HG03469 (cell line): ENCODE measurements at regions not wholly inside any gene's neighbourhood (a gene's known extent, or its start where the extent isn't known, plus 50 kb on each side); places are given as distances from the start of the nearest gene placed in this dataset.
"Not testable (repeated sequence)": the region's sequence is repeated elsewhere in the genome, so short reads cannot be mapped to it uniquely, and the experiment has no call there.

Experiments used
- ATAC-seq: cut with Tn5 transposase; IDR thresholded peaks from one replicate; pipeline ENCODE4 v1.9.1; 2021; ENCODE audit warnings: mild to moderate bottlenecking, moderate library complexity, moderate number of reproducible peaks; ENCODE audit not compliant: unreplicated experiment

DNA sequence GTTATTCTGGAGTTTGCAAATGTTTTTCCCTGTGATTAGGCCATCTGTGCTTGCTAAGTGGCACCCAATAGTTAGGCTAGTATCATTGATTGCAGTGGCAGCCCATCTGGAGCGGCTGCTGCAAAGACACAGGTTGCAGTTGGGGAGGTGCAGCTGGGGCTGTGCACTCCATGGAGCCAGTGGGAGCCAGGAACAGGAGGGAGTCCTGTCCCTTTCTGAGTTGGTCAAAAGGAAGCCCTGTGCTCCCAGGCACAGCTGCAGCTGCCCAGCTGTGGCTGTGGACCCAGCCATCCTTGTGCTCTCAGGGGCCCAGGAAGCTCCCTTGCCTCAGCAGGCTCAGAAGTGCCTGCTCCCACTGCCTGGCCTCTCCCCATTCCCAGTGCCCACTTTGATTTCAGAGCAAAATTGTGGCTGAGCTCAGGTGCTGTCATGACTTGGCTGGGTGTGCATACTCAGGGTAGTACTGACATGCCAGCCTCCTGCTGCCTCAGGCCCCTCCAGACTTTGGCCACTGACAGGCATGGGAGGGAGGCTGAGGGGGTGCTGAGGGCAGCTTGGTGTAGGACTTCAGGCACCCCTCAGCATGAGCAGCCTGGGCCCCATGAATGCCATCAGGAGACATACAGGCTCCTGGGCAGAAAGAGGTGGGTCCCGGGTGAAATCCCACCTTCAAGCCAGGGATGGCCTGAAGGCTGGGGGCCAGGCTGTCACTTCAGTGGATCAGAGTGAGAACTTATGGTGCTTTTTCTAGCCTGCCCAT, 270.6 kb downstream of the PCDH20 start:
- no peak for ATAC-seq

DNA sequence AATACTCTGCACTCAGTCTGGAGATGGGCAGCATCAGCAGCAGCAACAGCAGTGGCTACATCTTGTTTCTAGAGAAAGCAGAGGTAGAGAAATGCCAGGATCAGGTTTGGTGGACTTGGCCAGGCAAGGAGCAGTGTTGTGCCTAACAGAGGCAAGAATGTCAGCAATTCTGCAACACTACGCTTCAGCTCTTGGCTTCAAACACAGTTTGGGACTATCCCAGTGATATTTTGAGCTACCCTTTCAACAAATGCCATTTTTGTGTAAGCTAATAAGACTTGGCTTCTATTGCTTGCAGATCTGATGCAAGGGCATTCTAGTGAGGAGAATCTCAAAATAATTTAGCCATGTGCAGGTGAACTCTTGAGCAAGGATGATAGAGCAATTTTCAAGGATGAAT, 271.3 kb downstream of the PCDH20 start:
- no peak for ATAC-seq

DNA sequence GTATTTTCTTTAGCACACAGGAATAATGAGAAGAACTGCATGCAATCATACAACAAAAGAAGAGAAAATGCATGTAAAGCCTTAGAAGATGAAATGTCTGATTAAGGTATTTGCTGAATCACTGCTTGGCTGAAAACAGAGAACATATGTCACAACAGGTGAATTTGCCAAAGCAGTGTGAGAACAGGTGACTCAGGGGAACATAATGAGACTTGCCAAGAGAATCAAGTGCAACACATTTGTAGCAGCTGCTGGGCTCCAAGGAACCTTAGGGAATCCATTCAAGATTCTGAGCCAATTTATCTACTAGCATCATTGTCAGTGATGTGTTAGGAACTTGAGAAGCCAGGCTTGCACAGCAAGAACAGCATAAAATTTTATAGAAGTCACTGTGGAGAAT, 273.1 kb downstream of the PCDH20 start:
- no peak for ATAC-seq

DNA sequence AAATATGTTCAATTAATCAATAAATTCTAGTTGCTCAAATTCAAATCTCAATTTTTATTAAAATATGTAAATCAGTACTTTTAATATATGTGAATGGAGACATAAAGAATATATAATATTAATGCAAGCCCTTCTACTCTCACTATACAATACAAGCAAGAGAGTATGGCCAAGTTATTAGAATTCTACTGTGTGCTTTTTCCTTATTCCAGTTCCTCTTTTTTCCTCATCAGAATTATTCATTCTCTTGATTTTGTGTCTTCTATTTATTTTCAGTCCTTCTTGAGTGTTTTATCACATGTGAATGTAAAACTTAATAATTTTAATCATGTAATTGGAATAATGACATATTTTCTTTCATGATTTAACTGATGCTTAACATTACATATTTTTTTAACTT, 276.8 kb downstream of the PCDH20 start:
- no peak for ATAC-seq

DNA sequence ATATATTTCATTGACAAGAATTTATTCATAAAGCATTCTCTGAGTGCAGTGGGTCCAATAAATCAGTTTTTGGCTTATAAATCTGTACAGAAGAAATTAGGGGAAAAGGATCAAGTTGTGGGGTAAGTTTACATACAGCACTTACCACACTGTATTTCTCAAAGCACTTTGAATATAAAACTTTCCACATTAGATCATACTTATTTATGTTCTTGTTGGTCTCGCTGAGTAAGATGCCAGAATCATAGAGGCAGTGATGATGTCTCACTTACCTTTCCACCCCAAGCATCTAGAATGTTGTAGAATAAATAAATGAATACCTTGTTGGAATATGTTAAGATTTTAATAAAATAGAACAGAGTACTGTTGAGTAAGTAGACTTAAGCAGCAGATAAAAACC, 279.1 kb downstream of the PCDH20 start:
- ATAC-seq = no peak

DNA sequence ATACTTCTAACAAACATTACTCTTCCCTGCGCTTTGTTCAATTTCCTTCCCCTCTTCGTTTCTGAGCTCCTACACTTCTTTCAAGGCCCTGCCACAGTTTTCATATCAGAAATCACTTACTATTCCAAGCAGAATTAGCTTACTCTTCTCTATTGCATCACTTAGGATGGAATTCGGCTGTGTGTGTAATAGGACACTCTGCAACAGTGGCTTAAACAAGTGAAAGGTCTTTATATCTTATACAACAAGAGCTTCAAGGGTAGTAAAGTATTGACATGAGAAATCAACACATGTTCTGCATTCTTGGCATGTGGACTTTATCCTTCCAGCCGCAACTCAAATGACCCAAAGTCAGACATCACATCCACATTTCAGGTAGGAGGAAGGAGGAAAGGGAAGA, 279.6 kb downstream of the PCDH20 start:
- no peak for ATAC-seq

DNA sequence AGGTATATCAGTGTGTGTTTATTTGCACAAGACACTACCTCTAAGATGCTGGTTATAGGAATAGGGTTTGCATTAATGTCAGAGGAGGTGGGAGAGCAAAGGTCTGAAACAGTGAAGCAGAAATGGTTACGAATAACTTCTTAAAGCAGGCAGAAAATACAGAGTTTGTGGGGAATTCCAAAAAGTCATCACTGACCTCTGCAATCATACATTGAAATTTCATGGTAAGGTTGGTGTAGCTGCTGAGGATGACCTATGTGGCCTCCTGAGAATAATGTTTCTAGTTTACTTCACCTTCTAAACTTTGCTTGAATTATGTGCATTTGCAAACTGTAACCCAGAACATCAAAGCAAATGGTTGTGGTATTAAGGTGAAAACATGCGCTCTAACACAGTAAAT, 280.1 kb downstream of the PCDH20 start:
- ATAC-seq = no peak

DNA sequence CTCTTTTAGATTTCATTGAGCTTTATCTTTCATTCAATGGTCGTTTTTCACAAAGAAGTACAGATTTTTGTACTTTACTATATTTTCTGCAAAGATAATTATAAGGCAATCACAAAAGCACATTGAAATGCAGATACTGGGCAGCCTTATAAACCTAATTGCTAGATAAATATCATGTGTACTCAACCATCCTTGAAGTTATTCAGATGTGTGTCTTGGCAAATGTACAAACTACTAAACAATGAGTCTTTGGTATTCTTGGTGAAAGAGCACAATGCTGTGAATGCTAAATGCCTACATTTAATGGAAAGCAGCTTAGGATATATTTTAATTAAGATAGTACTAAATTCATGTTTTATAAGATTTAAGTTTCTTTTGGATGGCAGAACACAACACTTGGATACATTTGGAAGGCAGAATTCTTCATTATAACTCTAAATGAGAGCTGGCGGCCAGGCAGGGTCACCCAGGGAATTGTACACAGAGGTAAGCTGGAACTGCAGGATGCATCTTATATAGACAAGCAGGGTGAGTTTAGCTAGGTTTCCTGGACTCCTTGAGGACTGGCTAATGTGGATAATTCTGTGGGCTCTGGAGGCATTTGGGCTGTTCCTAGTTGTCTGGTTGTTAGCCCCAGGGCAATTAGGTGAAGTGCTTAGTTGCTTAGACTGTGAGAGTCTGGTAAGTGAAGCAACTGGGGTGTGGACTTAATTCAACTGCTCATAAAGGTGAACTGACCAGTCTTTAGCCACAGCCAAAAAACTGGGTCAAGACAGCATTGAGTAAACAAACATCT, 286.6 kb downstream of the PCDH20 start:
- no peak for ATAC-seq

DNA sequence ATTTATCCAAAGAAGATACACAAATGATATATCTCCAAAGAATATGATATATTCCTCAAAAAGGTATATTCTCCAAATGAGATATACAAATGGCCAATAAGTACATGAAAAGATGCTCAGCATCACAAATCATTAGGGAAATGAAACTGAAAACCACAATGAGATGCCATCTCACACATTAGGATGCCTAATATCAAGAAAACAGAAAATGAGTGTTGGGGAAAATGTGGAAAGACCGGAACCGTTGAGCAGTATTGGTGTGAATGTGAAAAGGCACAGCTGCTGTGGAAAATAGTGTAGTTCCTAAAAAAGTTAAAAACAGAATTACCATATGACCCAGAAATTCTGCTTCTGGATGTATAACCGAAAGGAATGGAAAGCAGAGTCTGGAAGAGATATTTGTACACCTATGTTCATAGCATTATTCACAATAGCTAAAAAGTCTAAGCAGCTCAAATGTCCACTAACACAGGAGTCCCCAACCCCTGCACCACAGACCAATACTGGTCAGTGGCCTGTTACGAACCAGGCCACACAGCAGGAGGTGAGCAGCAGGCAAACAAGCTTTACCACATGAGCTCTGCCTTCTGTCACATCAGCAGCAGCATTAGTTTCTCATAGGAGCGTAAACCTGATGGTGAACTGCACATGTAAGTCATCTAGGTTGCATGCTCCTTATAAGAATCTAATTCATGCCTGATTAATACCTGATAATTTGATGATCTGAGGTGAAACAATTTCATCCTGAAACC, 291.9 kb downstream of the PCDH20 start:
- no peak for ATAC-seq

DNA sequence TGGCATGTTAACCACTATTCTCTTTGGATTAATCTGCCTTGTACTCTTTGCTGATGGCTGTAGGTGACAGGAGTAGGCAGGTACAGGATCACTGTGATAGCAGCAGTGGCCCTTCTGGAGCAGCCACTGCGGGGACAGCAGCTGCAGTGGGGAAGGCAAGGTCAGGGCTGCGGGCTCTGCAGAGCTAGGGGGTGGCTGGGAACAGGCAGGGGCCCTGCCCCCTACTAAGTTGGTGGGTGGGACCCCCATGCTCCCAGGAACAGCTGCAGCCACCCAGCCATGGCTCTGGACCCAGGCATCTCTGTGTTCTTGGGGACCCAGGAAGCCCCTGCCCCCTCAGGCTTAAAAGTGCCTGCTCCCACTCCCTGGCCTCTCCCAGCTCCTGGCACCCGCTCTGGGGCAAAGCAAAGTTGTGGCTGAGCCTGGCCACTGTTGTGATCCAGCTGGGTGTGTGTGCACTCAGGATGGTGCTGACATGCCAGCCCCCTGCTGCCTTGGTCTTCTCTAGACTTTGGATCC, 302.4 kb downstream of the PCDH20 start:
- ATAC-seq = no peak

DNA sequence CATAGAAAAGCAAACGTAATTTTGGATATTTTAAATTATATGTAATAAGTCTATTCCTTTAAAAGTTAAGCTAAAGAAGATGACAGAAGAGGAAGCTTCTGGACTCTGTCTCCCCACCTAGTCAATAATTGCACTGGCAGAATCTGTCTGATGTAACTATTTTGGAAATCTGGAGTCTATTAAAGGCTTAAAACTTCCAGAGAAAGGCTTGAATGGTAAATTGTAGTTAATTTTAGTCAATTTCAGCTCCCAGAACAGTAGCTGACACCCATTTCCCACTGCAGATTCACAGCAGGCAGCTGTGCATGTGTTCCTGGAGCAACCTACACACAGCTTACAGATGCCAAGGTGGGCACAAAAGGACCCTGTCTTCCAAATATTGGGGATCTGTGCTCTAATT, 304.1 kb downstream of the PCDH20 start:
- ATAC-seq = no peak

DNA sequence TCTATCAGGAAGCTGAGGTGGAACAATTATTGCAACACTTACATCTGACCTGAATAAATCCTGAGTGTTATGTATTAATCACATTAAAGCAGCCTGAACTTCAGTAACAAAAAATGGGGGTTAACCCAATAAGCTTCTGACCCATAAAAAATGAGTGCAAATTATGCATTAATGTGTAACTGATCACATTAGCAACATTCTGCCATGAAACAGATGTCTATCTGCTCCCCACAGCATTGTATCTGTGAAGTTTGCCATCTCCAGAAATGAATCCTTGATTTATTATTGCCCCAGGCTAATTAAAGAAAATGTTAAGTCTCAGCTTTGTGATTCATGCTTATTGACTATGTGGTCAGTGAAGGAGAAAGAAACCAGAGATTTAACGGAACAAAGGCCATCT, 304.9 kb downstream of the PCDH20 start:
- ATAC-seq = no peak

DNA sequence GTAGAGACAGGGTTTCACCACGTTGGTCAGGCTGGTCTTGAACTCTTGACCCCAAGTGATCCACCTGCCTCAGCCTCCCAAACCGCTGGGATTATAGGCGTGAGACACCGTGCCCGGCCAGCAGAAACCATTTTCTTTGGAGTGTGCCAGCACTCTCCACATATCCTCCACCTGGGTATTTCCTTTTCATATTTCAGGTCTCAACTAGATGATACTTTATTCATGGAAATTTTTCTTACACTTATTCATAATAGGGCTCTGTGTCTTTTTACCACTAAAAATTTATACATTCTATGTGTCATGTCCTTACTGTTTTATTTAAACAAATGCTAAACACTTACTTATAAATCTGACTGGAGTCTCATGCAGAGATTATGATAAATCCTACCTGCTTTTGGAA, 305.9 kb downstream of the PCDH20 start:
- ATAC-seq = no peak

DNA sequence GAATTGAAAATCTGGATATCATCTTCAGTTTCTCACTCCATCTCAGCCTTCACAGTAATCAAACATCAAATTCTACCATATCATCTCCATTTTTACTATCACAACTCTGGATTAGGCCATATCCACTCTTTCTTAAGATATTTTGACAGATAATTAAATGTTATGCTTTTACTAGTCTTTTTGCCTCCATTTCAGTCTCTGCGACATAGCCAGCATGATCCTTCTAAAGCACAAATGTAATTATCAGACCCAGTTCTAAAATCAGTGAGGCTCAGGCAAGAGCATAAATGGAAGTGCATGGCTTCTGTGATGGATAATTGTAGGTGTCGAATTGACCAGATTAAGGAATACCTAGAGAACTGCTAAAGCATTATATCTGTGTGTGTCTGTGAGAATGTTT, 307.7 kb downstream of the PCDH20 start:
- no peak for ATAC-seq

DNA sequence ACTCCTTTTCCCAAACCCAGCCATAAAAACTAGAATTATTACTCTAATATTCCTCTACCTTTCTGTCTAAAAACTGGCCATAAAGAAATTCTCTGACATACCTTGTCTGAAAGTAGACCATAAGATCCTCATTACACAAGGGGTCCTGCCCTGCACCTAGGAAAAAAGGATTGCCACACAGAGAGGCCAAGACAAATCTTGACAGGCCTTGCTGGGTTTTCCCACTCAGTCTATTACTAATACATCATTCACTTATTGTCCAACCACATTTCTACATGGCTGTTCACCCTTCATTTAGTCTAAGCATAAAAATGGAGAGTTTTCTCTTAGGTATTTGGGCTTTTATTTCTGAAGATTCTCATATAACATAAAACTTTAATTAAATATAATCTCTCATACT, 319.8 kb downstream of the PCDH20 start:
- ATAC-seq = no peak

DNA sequence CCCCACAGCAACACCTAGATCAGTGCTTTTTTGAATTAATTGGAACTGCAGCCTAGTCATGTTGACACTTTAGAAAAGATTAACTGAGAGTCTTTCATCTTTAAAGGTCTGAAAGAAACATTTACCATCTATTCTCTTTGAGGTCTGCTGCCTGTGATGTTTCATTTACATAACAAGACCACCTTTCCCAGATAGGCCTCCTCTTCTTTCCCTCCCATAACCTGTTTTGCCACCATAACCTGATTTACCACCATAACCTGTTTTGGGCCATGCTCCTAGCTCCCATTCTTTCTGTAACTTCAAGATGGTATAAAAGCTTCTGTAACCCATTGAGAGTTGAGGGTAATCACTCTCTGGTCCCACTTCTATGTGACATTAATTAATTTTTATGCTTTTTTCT, 320.8 kb downstream of the PCDH20 start:
- ATAC-seq = no peak

DNA sequence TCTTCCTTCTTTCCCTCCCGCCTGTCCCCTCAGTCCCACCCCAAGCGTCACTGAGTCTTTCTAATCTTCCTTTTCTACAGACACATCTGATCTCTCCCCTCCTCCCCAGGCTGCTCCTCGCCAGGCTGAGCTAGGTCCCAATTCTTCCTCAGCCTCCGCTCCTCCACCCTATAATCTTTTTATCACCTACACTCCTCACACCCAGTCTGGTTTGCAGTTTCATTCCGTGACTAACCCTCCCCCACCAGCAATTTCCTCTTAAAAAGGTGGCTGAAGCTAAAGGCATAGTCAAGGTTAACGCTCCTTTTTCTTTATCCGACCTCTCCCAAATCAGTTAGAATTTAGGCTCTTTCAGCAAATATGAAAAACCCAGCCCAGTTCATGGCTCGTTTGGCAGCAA, 325.8 kb downstream of the PCDH20 start:
- not testable (repeated sequence) for ATAC-seq

DNA sequence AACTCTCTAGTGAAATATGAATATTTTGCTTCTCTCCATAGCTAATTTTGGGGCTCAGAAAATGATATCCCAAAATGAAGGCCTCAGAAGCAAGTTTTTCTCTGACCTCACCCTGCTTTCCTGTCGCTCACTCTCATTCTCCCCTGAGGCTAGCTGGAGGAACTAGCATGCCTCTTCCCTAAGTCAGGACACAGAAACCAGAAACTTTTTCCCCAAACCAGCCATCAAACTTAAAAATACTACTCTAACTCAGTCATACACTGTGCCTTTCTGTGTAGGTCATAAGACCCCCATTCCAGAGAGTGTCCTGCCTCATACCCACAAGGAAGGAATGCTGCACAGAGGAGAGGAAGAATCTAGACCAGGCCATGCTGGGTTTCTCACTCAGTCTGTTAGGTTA, 329.6 kb downstream of the PCDH20 start:
- ATAC-seq = no peak

DNA sequence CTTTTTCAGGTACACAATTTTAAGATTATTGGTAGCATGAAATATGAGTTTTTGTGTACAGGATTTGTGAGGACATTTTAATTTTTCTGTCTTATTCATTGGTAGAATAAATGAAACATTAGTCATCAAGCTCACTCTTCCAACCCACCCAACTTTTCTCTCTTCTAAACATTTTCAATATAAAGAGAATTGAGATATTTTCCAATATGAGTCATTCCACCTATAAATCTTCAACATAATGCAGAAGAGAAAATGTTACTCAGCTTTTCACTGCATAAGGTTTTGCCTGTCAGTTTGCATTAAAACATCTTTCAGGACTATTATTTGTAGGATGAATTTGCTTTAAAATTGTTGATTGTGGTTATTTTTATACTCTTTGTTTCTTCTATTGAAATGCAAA, 330.7 kb downstream of the PCDH20 start:
- ATAC-seq = no peak

DNA sequence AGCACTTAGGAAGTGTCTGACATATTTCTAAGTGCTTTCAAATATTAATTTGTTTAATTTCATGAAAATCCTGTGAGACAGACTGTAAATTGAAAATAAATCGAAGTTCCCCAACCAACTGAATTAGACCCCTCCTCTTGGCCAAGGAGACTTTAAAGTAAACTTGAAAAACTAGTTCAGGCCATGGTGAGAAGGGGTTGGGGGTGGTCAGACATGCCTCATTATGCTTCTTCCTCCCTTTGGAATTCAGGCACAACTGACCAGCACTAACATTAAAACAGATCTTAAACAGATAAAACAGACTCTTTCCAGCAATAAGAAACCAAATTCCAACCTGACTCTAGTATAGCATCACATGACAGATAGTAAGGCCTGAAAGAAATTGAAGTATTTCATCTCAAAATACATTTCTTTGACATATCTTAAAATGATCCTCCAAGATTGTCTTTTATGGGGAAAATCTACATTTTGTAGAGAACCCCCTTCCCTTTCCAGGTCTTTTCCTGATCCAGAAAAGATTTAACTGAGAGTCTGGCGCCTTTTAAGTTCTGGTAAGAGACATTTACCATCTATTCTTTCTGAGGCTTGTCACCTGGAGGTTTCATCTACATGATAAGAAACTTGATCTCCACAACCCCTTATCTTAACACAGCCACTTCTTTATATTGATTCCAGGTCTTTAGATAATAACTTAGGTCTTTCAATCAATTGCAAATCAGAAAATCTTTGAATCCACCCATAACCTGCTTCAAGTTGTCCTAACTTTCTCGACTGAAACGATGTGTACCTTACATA, 336.5 kb downstream of the PCDH20 start:
- ATAC-seq = no peak

DNA sequence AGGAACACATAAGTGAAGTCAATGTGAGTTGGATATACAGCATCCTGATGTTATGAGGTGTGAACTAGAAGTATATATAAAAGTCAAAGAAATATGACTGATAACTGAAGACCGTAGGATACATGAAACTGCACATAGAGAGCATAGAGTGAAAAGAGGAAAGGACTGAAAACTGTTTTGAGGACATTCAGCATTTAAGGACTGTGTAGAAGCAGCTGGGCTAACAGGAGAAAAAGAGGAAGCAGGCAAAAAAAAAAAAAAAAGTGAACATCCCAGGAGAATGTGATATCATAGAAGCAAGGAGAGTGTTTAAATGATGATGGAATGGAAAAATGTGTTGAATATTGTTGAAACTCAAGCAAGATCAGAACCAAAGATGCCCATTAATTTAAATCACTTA, 363.5 kb downstream of the PCDH20 start:
- ATAC-seq = no peak
